Tibial nerve (tissue), 4 donors: ENCODE measurements at regions not wholly inside any gene's neighbourhood (a gene's known extent, or its start where the extent isn't known, plus 50 kb on each side); places are given as distances from the start of the nearest gene placed in this dataset.
"Not testable (repeated sequence)": the region's sequence is repeated elsewhere in the genome, so short reads cannot be mapped to it uniquely, and the experiment has no call there.

ENCODE experiments used
- DNase-seq, 2 donors: peaks; one replicate each; pipeline ENCODE4 v3.0.0-alpha.2; 2019; ENCODE audit warnings: low spot score in 2 of 2
- H3K27ac ChIP-seq, 4 donors: fragments of 200-600 bp; sonication (generic) in 3 of 4; one replicate each; pipeline ENCODE4 v1.5.1; 2017 to 2019; ENCODE audit warnings: mild to moderate bottlenecking in 1 of 4
- H3K27me3 ChIP-seq, 2 donors: fragments of 200-600 bp; sonication (generic) in 1 of 2; one replicate each; pipeline versions ENCODE4 v1.5.1 to v1.6.0; 2017 to 2019
- H3K36me3 ChIP-seq, 3 donors: fragments of 200-600 bp; sonication (generic); one replicate each; pipeline ENCODE4 v1.5.1; 2018 to 2019
- H3K4me1 ChIP-seq, 4 donors: fragments of 200-600 bp; sonication (generic) in 3 of 4; one replicate each; pipeline ENCODE4 v1.5.1; 2017 to 2019
- H3K4me3 ChIP-seq, 4 donors: fragments of 200-600 bp; sonication (generic) in 3 of 4; one replicate each; pipeline ENCODE4 v1.5.1; 2017 to 2019; ENCODE audit warnings: mild to moderate bottlenecking in 1 of 4, moderate library complexity in 1 of 4
- H3K9me3 ChIP-seq, 4 donors: fragments of 200-600 bp; sonication (generic) in 3 of 4; one replicate each; pipeline ENCODE4 v1.5.1; 2017 to 2019
- EP300 ChIP-seq, 2 donors: sonication (generic); formaldehyde crosslinking; IDR thresholded peaks; one replicate each; pipeline ENCODE4 v1.6.1; 2017; ENCODE audit warnings: antibody characterized with exemption in 2 of 2, mild to moderate bottlenecking in 1 of 2
- POLR2A ChIP-seq, 2 donors: fragments of 450-650 bp; IDR thresholded peaks; one replicate each; pipeline ENCODE4 v1.6.1; 2017; ENCODE audit warnings: antibody characterized with exemption in 2 of 2, mild to moderate bottlenecking in 2 of 2, moderate library complexity in 2 of 2
- WGBS, 2 donors: methylation state at CpG; one replicate each; pipeline ENCODE4 v1.1.5; 2018; 5-methylcytosine and 5-hydroxymethylcytosine counted together
- TF ChIP-seq, protein P1 (sequence below), 5 experiments: fragments of 200-600 bp in 3 of 5; fragments of 450-650 bp in 2 of 5; sonication (generic) in 3 of 5; IDR thresholded peaks; one replicate each; pipeline ENCODE4 v1.5.1; 2016 to 2019; ENCODE audit warnings: antibody characterized with exemption in 5 of 5, mild to moderate bottlenecking in 3 of 5, moderate library complexity in 2 of 5

DNA sequence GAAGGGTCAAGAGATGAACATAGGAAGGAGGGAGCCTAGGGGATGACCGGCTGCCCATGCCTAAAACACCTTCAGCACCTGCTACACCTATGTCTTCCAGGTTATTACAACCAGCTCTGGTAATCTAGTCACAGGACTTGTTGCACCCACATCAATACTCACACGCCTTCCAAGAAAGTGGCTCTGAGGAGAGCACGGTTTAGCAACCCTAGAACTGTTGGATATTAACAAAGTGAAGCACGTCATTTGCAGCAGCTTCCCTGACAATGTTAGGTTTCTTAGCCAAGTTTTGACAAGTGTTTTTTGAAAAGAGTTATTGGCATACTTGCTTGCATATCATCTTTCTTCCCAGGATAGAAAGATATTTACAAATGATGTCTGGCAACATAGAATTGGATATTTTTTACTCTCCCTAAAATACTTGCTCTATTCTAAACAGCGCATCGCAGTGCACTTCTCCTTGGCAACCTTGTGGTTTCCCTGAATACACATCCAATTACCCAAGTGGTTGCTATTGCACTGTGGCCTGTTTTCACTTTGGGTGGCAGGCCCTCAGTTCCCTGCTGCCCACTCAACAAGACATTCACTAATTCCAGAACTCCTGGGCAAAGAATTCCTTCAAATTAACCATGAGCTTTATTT is 94.3 kb upstream of the ARHGAP42 start:
- H3K36me3 ChIP-seq = no peaks in the 10 kb centered on the region
- WGBS, 2 donors = 73 to 76% methylated on average over 6 of the region's 6 CpGs

DNA sequence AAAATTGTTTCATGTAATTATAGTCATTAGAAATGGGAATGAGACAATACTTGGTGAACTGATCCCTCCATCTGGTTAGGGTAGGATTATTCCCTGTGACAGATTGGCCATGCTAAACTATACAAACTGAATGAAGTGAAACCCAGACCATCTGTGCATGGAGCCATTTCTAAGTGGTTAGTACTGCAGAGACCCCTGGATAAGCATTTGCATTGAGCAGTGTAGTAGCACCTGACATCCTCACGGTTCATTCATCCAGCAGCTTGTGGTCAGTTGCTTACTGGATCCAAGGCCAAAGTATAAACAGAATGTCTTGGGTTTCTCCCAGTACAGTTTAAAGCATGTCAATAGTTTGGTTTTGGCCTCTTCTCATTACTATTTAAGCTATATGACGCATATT is 93.8 kb upstream of the ARHGAP42 start:
- TF ChIP-seq, protein P1, sequence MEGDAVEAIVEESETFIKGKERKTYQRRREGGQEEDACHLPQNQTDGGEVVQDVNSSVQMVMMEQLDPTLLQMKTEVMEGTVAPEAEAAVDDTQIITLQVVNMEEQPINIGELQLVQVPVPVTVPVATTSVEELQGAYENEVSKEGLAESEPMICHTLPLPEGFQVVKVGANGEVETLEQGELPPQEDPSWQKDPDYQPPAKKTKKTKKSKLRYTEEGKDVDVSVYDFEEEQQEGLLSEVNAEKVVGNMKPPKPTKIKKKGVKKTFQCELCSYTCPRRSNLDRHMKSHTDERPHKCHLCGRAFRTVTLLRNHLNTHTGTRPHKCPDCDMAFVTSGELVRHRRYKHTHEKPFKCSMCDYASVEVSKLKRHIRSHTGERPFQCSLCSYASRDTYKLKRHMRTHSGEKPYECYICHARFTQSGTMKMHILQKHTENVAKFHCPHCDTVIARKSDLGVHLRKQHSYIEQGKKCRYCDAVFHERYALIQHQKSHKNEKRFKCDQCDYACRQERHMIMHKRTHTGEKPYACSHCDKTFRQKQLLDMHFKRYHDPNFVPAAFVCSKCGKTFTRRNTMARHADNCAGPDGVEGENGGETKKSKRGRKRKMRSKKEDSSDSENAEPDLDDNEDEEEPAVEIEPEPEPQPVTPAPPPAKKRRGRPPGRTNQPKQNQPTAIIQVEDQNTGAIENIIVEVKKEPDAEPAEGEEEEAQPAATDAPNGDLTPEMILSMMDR (IDR thresholded peaks at IDR 0.05) = no peak
- no peak for TF ChIP-seq EP300 (IDR thresholded peaks at IDR 0.05)
- TF ChIP-seq POLR2A (IDR thresholded peaks at IDR 0.05) = no peak
- Histone ChIP-seq H3K36me3 (no peaks in the 10 kb centered on the region), H3K4me3 (no peak overlapping the region), H3K27ac (no peak overlapping the region), H3K4me1 (no peaks in the 10 kb centered on the region), H3K27me3 (no peaks in the 10 kb centered on the region), H3K9me3 (no peaks in the 10 kb centered on the region)
- no peak for DNase-seq
- 83 to 92% methylated on average over 2 of the region's 2 CpGs for WGBS, 2 donors

More for the DNA sequence above, 94.3 kb upstream of the ARHGAP42 start:
- TF ChIP-seq, protein P1 (IDR thresholded peaks at IDR 0.05) = no peak
- TF ChIP-seq POLR2A (IDR thresholded peaks at IDR 0.05) (no peak), EP300 (IDR thresholded peaks at IDR 0.05) (no peak)
- H3K27me3 ChIP-seq = no peaks in the 10 kb centered on the region
- H3K4me3 ChIP-seq = no peak overlapping the region
- no peaks in the 10 kb centered on the region for H3K9me3 ChIP-seq
- no peaks in the 10 kb centered on the region for H3K4me1 ChIP-seq
- no peak for DNase-seq
- no peak overlapping the region for H3K27ac ChIP-seq

DNA sequence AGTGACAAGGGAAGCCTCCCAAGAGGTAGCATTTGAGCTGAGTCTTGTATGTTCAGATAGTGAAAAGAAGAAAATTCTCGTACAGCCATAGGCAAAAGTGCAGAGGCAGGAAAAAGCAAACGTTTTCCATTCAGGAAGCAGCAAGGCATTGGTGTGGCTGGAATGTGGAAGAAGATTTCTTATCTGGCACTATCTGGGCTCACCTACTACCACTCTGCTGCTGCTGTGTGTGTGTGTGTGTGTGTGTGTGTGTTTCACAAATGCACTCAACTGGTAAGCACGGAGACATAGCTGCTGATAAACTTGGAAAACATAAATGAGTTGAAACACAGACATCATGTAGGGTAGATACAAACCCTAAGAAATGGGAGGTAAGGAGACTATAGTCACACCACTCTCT is 92.8 kb upstream of the ARHGAP42 start:
- DNase-seq = no peak
- H3K4me3 ChIP-seq = no peak overlapping the region
- H3K27me3 ChIP-seq = no peaks in the 10 kb centered on the region
- no peaks in the 10 kb centered on the region for H3K36me3 ChIP-seq
- no peaks in the 10 kb centered on the region for H3K4me1 ChIP-seq
- no peak overlapping the region for H3K27ac ChIP-seq
- H3K9me3 ChIP-seq = no peaks in the 10 kb centered on the region
- WGBS, 2 donors = 67% methylated on average over 3 of the region's 3 CpGs
- TF ChIP-seq, protein P1 (IDR thresholded peaks at IDR 0.05) = no peak
- TF ChIP-seq POLR2A (IDR thresholded peaks at IDR 0.05) (no peak), EP300 (IDR thresholded peaks at IDR 0.05) (no peak)

DNA sequence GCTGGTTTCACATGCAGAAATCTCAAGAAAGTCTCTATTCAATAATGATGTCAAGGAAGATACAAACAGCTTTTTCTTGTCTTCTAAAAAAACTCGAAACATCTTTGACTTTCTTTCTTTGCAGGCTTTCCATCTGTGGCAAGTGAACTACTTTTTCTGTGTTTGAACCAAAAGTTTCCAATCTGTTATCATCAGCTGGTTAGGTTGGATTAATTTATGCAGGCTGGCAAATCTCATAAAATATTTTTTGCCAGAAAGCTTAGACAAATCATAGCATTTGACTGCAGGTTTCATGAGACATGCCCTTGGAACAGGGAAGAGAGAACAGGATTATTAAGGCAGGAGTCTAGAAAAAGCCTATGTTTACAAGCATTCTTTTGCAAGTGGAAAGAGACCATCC is 86.1 kb upstream of the ARHGAP42 start:
- peaks cover 0 to 5% (median 0%) of the 10 kb centered on the region in 4 donors for H3K9me3 ChIP-seq
- TF ChIP-seq, protein P1 (IDR thresholded peaks at IDR 0.05) = no peak
- TF ChIP-seq EP300 (IDR thresholded peaks at IDR 0.05) (no peak), POLR2A (IDR thresholded peaks at IDR 0.05) (no peak)
- no peak overlapping the region for H3K27ac ChIP-seq
- WGBS, 2 donors = 68 to 87% methylated on average over 1 of the region's 1 CpG
- H3K27me3 ChIP-seq = no peaks in the 10 kb centered on the region
- no peak for DNase-seq
- H3K4me3 ChIP-seq = no peak overlapping the region
- peaks cover 0 to 10% (median 0%) of the 10 kb centered on the region in 4 donors for H3K4me1 ChIP-seq
- no peaks in the 10 kb centered on the region for H3K36me3 ChIP-seq

DNA sequence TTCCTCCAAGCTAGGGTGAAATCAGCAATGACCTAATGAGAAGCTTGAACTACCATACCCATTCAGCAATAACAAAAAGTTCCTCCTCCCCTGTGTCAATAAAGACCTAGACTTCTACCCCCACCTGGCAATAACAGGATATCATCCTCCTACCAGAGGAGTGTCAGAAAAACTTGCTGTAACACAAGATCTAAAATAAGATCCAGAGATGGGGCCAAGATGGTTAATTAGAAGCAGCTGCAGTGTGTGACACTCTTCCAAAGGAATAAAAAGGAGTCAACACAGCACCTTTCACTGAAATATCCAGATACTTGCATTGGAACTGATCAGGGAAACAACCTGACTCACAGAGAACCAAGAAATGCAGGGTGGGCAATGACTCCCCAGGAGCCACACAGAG is 84.4 kb upstream of the ARHGAP42 start:
- H3K4me3 ChIP-seq = no peak overlapping the region
- TF ChIP-seq POLR2A (IDR thresholded peaks at IDR 0.05) (no peak), EP300 (IDR thresholded peaks at IDR 0.05) (no peak)
- TF ChIP-seq, protein P1 (IDR thresholded peaks at IDR 0.05) = no peak
- H3K27ac ChIP-seq = no peak overlapping the region
- DNase-seq = no peak
- peaks cover 0 to 10% (median 0%) of the 10 kb centered on the region in 4 donors for H3K4me1 ChIP-seq
- H3K9me3 ChIP-seq = peaks cover 0 to 5% (median 0%) of the 10 kb centered on the region in 4 donors
- no peaks in the 10 kb centered on the region for H3K36me3 ChIP-seq
- no peaks in the 10 kb centered on the region for H3K27me3 ChIP-seq

DNA sequence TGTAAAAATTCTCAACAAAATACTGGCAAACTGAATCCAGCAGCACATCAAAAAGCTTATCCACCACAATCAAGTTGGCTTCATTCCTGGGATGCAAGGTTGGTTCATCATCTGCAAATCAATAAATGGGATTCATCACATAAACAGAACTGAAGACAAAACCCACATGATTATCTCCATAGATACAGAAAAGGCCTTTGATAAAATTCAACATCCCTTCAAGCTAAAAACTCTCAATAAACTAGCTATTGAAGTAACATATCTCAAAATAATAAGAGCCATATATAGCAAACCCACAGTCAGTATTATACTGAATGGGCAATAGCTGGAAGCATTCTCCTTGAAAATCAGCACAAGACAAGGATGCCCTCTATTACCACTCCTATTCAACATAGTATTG is 79.3 kb upstream of the ARHGAP42 start:
- not testable (repeated sequence) for DNase-seq, H3K36me3 ChIP-seq

More for the DNA sequence above, 79.3 kb upstream of the ARHGAP42 start:
- not testable (repeated sequence) for H3K9me3 ChIP-seq, H3K27me3 ChIP-seq, H3K4me1 ChIP-seq, H3K27ac ChIP-seq, H3K4me3 ChIP-seq
